Ramos (cell line): ENCODE measurements at regions not wholly inside any gene's neighbourhood (a gene's known extent, or its start where the extent isn't known, plus 50 kb on each side); places are given as distances from the start of the nearest gene placed in this dataset.
"Not testable (repeated sequence)": the region's sequence is repeated elsewhere in the genome, so short reads cannot be mapped to it uniquely, and the experiment has no call there.

ENCODE experiments used
- in situ Hi-C: fragments of 300-500 bp; cut with MboI; formaldehyde crosslinking; loops from one replicate; pipeline ENCODE4 v1.14.3; 2022; ENCODE audit warnings: low sequenced_read_pairs; ENCODE audit not compliant: unreplicated experiment

- in situ Hi-C loops = no loop called here
Measured at GRCh38 chr5:157989296-157989695, 130.4 kb upstream of the CLINT1 start.

GRCh38 chr5:157987259-157987658, 128.3 kb upstream of the CLINT1 start:
- in situ Hi-C loops = no loop called here

GRCh38 chr5:157986431-157986990, 127.6 kb upstream of the CLINT1 start:
- in situ Hi-C loops = no loop called here

- in situ Hi-C loops = no loop called here
Measured at GRCh38 chr5:157984611-157985010, 125.7 kb upstream of the CLINT1 start.

- in situ Hi-C loops = no loop called here
Measured at GRCh38 chr5:157983906-157984551, 125.1 kb upstream of the CLINT1 start.

- in situ Hi-C loops = no loop called here
Measured at GRCh38 chr5:157978061-157978460, 119.1 kb upstream of the CLINT1 start.

- in situ Hi-C loops = no loop called here
Measured at GRCh38 chr5:157976429-157976828, 117.5 kb upstream of the CLINT1 start.

- in situ Hi-C loops = no loop called here
Measured at GRCh38 chr5:157972579-157972978, 113.6 kb upstream of the CLINT1 start.

- in situ Hi-C loops = no loop called here
Measured at GRCh38 chr5:157971571-157972216, 112.7 kb upstream of the CLINT1 start.

GRCh38 chr5:157968570-157968969, 109.6 kb upstream of the CLINT1 start:
- in situ Hi-C loops = not testable (repeated sequence)

- in situ Hi-C loops = no loop called here
Measured at GRCh38 chr5:157965989-157966388, 107.0 kb upstream of the CLINT1 start.

- in situ Hi-C loops = no loop called here
Measured at GRCh38 chr5:157965040-157965678, 106.2 kb upstream of the CLINT1 start.

- in situ Hi-C loops = no loop called here
Measured at GRCh38 chr5:157963761-157964160, 104.8 kb upstream of the CLINT1 start.

GRCh38 chr5:157963244-157963643, 104.3 kb upstream of the CLINT1 start:
- in situ Hi-C loops = no loop called here

- in situ Hi-C loops = not testable (repeated sequence)
Measured at GRCh38 chr5:157962686-157963085, 103.7 kb upstream of the CLINT1 start.

- in situ Hi-C loops = no loop called here
Measured at GRCh38 chr5:157961896-157962590, 103.1 kb upstream of the CLINT1 start.

GRCh38 chr5:157961176-157961575, 102.2 kb upstream of the CLINT1 start:
- in situ Hi-C loops = no loop called here

GRCh38 chr5:157959370-157959769, 100.4 kb upstream of the CLINT1 start:
- in situ Hi-C loops = no loop called here

- in situ Hi-C loops = no loop called here
Measured at GRCh38 chr5:157956271-157956885, 97.4 kb upstream of the CLINT1 start.

GRCh38 chr5:157955541-157956172, 96.7 kb upstream of the CLINT1 start:
- in situ Hi-C loops = no loop called here
